ENCODE measurements at regions not wholly inside any gene's neighbourhood (a gene's known extent, or its start where the extent isn't known, plus 50 kb on each side); places are given as distances from the start of the nearest gene placed in this dataset.

DNA sequence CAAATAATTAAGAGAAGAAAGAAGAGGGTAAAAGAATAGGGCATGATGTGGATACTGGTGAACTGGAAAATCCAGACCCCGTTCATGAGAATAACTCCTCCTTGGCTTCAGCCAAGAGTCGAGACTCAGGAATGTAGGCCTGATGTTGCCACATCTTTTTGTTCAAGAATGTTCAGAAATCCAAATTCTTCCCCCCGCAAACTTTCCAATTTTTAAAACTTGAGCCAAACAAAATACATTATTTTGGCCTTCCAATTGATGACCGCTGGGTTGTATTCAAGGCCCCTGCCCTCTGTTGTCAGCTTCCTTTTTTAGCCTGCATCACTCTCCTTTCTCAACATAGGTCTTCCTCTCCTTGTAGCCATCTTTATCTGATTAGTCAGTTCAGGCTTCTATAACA lies 106.1 kb downstream of the TNFAIP3 start:
- TF ChIP-seq CHD4 (IDR thresholded peaks at IDR 0.05; ENCODE audit: borderline replicate concordance) = no peak
- TF ChIP-seq KDM5A (IDR thresholded peaks at IDR 0.05) = no peak
- TF ChIP-seq, protein P1, sequence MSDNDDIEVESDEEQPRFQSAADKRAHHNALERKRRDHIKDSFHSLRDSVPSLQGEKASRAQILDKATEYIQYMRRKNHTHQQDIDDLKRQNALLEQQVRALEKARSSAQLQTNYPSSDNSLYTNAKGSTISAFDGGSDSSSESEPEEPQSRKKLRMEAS (IDR thresholded peaks at IDR 0.05) = no peak
- TF ChIP-seq RCOR1 (IDR thresholded peaks at IDR 0.05; ENCODE audit: low read depth, low read length) = no peak
- no peak for TF ChIP-seq CBX8 (IDR thresholded peaks at IDR 0.05)
- TF ChIP-seq HDAC2 (IDR thresholded peaks at IDR 0.05) = no peak
- TF ChIP-seq CHD2 (IDR thresholded peaks at IDR 0.05; ENCODE audit: low read length, partially characterized antibody) = no peak
- WGBS (ENCODE audit: missing lambda C conversion rate) = 61% methylated on average over 4 of the region's 4 CpGs
- CTCF ChIA-PET = interaction anchor here (1.0 kb wide), 1 partner anchor 28 kb away, joined by 3 read pairs; no protein-coding TSS in a partner anchor

DNA sequence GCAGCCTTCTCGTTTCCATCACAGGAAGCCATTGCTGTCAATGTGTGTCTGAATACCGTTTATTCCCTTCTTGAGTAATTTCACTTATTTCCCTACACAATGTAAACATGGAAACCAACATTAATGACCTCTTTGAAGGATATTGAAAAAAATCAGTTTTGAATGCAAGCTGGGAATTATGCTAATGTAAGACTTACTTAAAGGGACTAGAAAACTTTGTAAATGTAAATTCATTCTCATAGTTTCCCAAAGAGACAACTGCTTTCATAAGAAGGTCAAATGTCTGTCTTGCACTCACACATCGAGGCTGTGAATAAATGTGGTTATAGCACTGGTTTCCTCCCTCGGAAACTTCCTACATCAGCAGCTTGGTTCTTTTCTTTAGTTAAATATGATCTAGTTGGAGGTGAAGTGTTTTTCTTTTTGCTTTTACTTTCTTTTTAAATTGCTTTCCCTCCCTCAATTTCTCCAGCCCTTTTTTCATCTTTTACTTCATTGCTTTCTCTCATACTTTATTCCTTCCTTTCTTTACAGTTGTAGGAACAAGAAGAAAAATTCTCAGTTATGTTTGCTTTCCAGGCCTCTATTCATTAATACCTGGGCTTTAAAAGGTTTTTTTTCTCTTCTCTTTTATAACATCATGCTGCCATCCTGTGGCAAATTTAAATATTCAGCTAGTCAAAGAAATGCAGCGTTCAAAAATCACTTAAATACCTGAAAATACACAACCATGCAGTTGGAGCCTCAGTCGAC lies 108.3 kb downstream of the TNFAIP3 start:
- TF ChIP-seq RAD21 (conservative IDR thresholded peaks at IDR 0.05 in 1 of 2, IDR thresholded peaks at IDR 0.05 in 1 of 2) (peak; percentile 49 to 57; a peak in 4 of 5 replicates), HDAC2 (IDR thresholded peaks at IDR 0.05) (no peak), MYC (IDR thresholded peaks at IDR 0.05; ENCODE audit: borderline replicate concordance, low read length) (no peak), CEBPB (IDR thresholded peaks at IDR 0.05) (no peak)
- TF ChIP-seq, protein P2, sequence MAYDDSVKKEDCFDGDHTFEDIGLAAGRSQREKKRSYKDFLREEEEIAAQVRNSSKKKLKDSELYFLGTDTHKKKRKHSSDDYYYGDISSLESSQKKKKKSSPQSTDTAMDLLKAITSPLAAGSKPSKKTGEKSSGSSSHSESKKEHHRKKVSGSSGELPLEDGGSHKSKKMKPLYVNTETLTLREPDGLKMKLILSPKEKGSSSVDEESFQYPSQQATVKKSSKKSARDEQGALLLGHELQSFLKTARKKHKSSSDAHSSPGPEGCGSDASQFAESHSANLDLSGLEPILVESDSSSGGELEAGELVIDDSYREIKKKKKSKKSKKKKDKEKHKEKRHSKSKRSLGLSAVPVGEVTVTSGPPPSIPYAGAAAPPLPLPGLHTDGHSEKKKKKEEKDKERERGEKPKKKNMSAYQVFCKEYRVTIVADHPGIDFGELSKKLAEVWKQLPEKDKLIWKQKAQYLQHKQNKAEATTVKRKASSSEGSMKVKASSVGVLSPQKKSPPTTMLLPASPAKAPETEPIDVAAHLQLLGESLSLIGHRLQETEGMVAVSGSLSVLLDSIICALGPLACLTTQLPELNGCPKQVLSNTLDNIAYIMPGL (CRISPR knock-in tag; IDR thresholded peaks at IDR 0.05; ENCODE audit: borderline replicate concordance) = no peak
- TF ChIP-seq, protein P3, sequence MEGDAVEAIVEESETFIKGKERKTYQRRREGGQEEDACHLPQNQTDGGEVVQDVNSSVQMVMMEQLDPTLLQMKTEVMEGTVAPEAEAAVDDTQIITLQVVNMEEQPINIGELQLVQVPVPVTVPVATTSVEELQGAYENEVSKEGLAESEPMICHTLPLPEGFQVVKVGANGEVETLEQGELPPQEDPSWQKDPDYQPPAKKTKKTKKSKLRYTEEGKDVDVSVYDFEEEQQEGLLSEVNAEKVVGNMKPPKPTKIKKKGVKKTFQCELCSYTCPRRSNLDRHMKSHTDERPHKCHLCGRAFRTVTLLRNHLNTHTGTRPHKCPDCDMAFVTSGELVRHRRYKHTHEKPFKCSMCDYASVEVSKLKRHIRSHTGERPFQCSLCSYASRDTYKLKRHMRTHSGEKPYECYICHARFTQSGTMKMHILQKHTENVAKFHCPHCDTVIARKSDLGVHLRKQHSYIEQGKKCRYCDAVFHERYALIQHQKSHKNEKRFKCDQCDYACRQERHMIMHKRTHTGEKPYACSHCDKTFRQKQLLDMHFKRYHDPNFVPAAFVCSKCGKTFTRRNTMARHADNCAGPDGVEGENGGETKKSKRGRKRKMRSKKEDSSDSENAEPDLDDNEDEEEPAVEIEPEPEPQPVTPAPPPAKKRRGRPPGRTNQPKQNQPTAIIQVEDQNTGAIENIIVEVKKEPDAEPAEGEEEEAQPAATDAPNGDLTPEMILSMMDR (IDR thresholded peaks at IDR 0.05) = peak; percentile 35; the same call in 2 of the 3 replicates
- FAIRE-seq (no peak), DNase-seq (ENCODE audit: low read depth in 1 of 2, low spot score in 1 of 2) (no peak), ATAC-seq (no peak)
- CTCF ChIA-PET = interaction anchor here (0.9 to 2.1 kb wide), 9 partner anchors 8 to 317 kb away, joined by 3 to 11 read pairs (median 4); partner anchors contain the start of gene TNFAIP3
- POLR2A ChIA-PET = no interaction called here
- 32% methylated on average over 6 of the region's 6 CpGs for WGBS (ENCODE audit: missing lambda C conversion rate)
- H3K4me2 ChIP-seq = no peak overlapping the region
- no peaks in the 10 kb centered on the region for H3K4me1 ChIP-seq
- no peaks in the 10 kb centered on the region for H3K9me3 ChIP-seq
- no peak overlapping the region for H3K4me3 ChIP-seq
- no peak overlapping the region for H3K27ac ChIP-seq

More for the DNA sequence above, 106.1 kb downstream of the TNFAIP3 start:
- ATAC-seq (no peak), FAIRE-seq (no peak), DNase-seq (ENCODE audit: low read depth in 1 of 2, low spot score in 1 of 2) (no peak)
- H3K4me2 ChIP-seq = no peak overlapping the region
- H3K4me1 ChIP-seq = no peaks in the 10 kb centered on the region
- no peaks in the 10 kb centered on the region for H3K9me3 ChIP-seq
- no peak overlapping the region for H3K27ac ChIP-seq
- no peak overlapping the region for H3K4me3 ChIP-seq
- POLR2A ChIA-PET = no interaction called here

DNA sequence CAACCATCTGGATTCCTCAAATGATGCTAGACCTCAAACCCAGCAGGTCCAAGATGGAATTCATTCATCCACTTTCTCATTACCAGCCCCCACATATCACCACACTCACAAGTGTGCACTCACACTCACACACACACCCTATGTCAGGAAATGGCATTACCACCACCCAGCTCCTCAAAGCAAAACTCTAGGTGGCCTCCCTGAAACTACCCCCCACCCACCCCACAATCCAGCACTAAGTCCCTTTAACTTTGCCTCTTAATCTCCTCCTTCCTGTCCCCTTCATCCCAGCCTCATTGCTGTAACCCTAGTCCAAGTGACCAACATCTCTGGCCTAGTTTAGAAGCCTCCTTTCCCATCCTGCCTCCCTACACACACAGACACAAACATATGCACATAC lies 109.4 kb downstream of the TNFAIP3 start:
- Histone ChIP-seq H3K4me1 (no peaks in the 10 kb centered on the region), H3K4me3 (no peak overlapping the region), H3K27ac (no peak overlapping the region), H3K4me2 (no peak overlapping the region), H3K9me3 (no peaks in the 10 kb centered on the region)
- ChIA-PET POLR2A (no interaction called here), CTCF (interaction anchor here (1.6 to 2.1 kb wide), 3 partner anchors 24 to 271 kb away, joined by 4 to 11 read pairs (median 8); no protein-coding TSS in a partner anchor)
- TF ChIP-seq CBX8 (IDR thresholded peaks at IDR 0.05) (no peak), JUN (IDR thresholded peaks at IDR 0.05) (no peak), MAFK (IDR thresholded peaks at IDR 0.05; ENCODE audit: partially characterized antibody) (no peak), HEYL (CRISPR knock-in tag; IDR thresholded peaks at IDR 0.05) (no peak), RARB (CRISPR knock-in tag; IDR thresholded peaks at IDR 0.05) (no peak), RAD21 (conservative IDR thresholded peaks at IDR 0.05 in 1 of 2, IDR thresholded peaks at IDR 0.05 in 1 of 2) (no peak), HDAC2 (IDR thresholded peaks at IDR 0.05) (no peak), CBX2 (IDR thresholded peaks at IDR 0.05; ENCODE audit: borderline replicate concordance, low read depth) (no peak), EP300 (IDR thresholded peaks at IDR 0.05) (no peak), SMC3 (IDR thresholded peaks at IDR 0.05) (no peak), TP53 (CRISPR knock-in tag; IDR thresholded peaks at IDR 0.05) (no peak), EHF (CRISPR knock-in tag; IDR thresholded peaks at IDR 0.05) (no peak), CHD2 (IDR thresholded peaks at IDR 0.05; ENCODE audit: low read length, partially characterized antibody) (no peak), JUNB (IDR thresholded peaks at IDR 0.05) (no peak), POLR2A (IDR thresholded peaks at IDR 0.05; ENCODE audit: low read length) (no peak), GATA3 (IDR thresholded peaks at IDR 0.05; ENCODE audit: borderline replicate concordance) (no peak)
- TF ChIP-seq, protein P2 (CRISPR knock-in tag; IDR thresholded peaks at IDR 0.05; ENCODE audit: borderline replicate concordance) = no peak
- TF ChIP-seq, protein P4, sequence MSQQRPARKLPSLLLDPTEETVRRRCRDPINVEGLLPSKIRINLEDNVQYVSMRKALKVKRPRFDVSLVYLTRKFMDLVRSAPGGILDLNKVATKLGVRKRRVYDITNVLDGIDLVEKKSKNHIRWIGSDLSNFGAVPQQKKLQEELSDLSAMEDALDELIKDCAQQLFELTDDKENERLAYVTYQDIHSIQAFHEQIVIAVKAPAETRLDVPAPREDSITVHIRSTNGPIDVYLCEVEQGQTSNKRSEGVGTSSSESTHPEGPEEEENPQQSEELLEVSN (IDR thresholded peaks at IDR 0.05; ENCODE audit: borderline replicate concordance, low read depth) = no peak
- TF ChIP-seq, protein P5, sequence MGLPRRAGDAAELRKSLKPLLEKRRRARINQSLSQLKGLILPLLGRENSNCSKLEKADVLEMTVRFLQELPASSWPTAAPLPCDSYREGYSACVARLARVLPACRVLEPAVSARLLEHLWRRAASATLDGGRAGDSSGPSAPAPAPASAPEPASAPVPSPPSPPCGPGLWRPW (IDR thresholded peaks at IDR 0.05) = no peak
- no peak for DNase-seq (ENCODE audit: low read depth in 1 of 2, low spot score in 1 of 2)
- ATAC-seq = no peak
- no peak for FAIRE-seq
